SHP77 treated with DMSO at 0.1 percent for 48 hours (cell line): ENCODE measurements at regions not wholly inside any gene's neighbourhood (a gene's known extent, or its start where the extent isn't known, plus 50 kb on each side); places are given as distances from the start of the nearest gene placed in this dataset.
"Not testable (repeated sequence)": the region's sequence is repeated elsewhere in the genome, so short reads cannot be mapped to it uniquely, and the experiment has no call there.

Experiments used
- DNase-seq: peaks from one replicate; lab custom pipeline; 2025; lab: John Stamatoyannopoulos, UW

- DNase-seq = no peak
These were observed 366.1 kb upstream of the RPS23 start for GRCh38 chr5:82644229-82644628.

- DNase-seq = no peak
These were observed 364.2 kb upstream of the RPS23 start for GRCh38 chr5:82642313-82642712.

- DNase-seq = peak; percentile 76
These were observed 363.3 kb upstream of the RPS23 start for GRCh38 chr5:82641331-82642003.

- no peak for DNase-seq
These were observed 362.8 kb upstream of the RPS23 start for GRCh38 chr5:82640916-82641315.

- no peak for DNase-seq
These were observed 361.4 kb upstream of the RPS23 start for GRCh38 chr5:82639393-82640144.

GRCh38 chr5:82636591-82636990 lies 358.4 kb upstream of the RPS23 start:
- DNase-seq = no peak

GRCh38 chr5:82635561-82636288 lies 357.6 kb upstream of the RPS23 start:
- no peak for DNase-seq

GRCh38 chr5:82628364-82628910 lies 350.3 kb upstream of the RPS23 start:
- DNase-seq = no peak

GRCh38 chr5:82626905-82627591 lies 348.9 kb upstream of the RPS23 start:
- not testable (repeated sequence) for DNase-seq

GRCh38 chr5:82626012-82626411 lies 347.9 kb upstream of the RPS23 start:
- DNase-seq = not testable (repeated sequence)

GRCh38 chr5:82624062-82624461 lies 345.9 kb upstream of the RPS23 start:
- DNase-seq = no peak

GRCh38 chr5:82622711-82623514 lies 344.8 kb upstream of the RPS23 start:
- DNase-seq = no peak

GRCh38 chr5:82622205-82622604 lies 344.1 kb upstream of the RPS23 start:
- DNase-seq = no peak

- no peak for DNase-seq
These were observed 342.9 kb upstream of the RPS23 start for GRCh38 chr5:82620957-82621600.

- DNase-seq = no peak
These were observed 340.9 kb upstream of the RPS23 start for GRCh38 chr5:82619097-82619496.

GRCh38 chr5:82614706-82615105 lies 336.6 kb upstream of the RPS23 start:
- DNase-seq = no peak

GRCh38 chr5:82613891-82614290 lies 335.7 kb upstream of the RPS23 start:
- DNase-seq = no peak

- DNase-seq = no peak
These were observed 332.5 kb upstream of the RPS23 start for GRCh38 chr5:82610686-82611085.

GRCh38 chr5:82605441-82605973 lies 327.4 kb upstream of the RPS23 start:
- no peak for DNase-seq
